ENCODE measurements at regions not wholly inside any gene's neighbourhood (a gene's known extent, or its start where the extent isn't known, plus 50 kb on each side); places are given as distances from the start of the nearest gene placed in this dataset.

DNA sequence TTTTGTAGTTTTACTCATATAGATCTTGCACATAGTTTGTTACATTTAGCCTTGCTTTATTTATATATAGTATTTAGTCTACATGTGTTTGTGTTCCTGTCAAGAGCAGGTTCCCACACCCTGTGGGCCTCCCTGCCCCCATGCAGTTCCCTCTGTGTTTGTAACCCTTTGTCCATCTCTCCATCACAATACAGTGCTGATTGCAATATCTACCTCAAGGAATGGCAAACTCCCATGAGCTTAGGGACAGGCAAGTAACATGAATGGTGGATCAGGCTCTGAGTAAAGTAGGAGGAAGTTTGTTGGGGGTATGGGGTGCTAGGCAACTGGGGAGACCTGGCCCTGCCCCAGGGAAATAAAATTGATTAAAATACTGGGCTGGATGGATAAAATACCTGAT is 151.9 kb upstream of the MYL2 start:
- TF ChIP-seq CTCF (IDR thresholded peaks at IDR 0.05) (no peak), ZFX (IDR thresholded peaks at IDR 0.05; ENCODE audit: borderline replicate concordance) (no peak)
